ENCODE measurements at regions not wholly inside any gene's neighbourhood (a gene's known extent, or its start where the extent isn't known, plus 50 kb on each side); places are given as distances from the start of the nearest gene placed in this dataset.

DNA sequence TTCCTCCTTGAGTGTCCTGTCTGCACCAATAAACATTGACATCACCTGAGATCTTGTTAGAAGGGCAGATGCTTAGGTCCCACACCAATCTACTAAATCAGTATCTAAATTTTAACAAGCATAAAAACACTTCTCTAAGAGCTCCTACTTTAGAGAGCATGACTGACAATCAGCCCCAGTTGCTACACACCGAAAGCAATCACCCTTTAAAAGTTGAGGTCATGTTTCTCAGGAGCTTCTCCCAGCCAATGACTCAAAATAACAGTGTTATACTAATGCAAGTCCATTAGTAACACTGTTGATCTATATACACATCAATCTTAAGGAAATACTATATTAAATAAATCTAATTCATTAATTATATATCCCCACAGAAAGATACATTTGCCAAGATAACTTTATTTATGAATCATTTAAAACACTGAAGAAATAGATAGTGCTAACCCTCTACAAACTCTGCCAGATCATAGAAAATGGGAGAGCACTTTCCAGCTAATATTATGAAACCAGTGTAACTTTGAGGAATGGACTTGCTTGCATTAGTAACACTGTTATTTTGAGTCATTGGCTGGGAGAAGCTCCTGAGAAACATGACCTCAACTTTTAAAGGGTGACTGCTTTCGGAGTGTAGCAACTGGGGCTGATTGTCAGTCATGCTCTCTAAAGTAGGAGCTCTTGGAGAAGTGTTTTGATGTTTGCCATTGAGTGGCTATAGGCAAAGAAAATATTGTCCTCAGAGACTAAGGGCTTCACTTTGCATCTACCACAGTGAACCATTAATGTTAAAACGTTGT lies 109.8 kb upstream of the HDX start:
- Mint-ChIP-seq H3K27me3 (no peaks in the 10 kb centered on the region), H3K4me3 (no peak overlapping the region), H3K36me3 (ENCODE audit: low read depth) (no peaks in the 10 kb centered on the region), H3K4me1 (no peaks in the 10 kb centered on the region), H3K27ac (no peak overlapping the region)
- DNase-seq (no peak), ATAC-seq (no peak)
- no peaks in the 10 kb centered on the region for H3K9me3 ChIP-seq (ENCODE audit: control insufficient read depth, low read length, poor library complexity, severe bottlenecking)

DNA sequence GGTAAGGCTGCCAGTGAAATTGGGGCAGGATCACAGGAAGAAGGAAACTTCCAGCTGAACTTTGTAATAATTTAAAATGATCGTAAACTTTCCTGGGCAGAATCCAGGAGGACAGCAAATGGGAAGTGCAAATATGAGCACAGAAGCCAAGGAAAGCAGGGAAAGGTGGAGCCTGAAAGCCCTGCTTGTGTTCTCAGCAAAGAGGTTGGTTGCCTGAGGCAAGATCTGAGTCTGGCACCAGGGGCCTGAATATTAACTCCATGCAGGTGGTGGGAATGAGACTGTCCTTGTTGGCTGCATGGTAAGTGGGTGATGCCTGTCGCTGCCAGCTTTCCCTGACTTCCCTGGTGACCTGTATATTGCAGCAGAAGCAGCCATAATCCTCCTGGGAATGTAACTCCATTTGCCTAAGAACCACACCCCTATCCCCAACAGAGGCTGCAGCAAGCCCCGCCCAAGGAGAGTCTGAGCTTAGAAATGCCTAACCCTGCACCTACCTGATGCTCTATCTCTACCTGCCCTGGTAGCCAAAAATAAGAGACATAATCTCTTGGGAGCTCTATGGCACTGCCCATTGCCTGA lies 132.0 kb upstream of the HDX start:
- Mint-ChIP-seq H3K27ac (no peak overlapping the region), H3K4me1 (no peaks in the 10 kb centered on the region), H3K4me3 (no peak overlapping the region), H3K27me3 (no peaks in the 10 kb centered on the region), H3K36me3 (ENCODE audit: low read depth) (no peaks in the 10 kb centered on the region)
- H3K9me3 ChIP-seq (ENCODE audit: control insufficient read depth, low read length, poor library complexity, severe bottlenecking), result no peaks in the 10 kb centered on the region
- DNase-seq, result no peak
- no peak for ATAC-seq

DNA sequence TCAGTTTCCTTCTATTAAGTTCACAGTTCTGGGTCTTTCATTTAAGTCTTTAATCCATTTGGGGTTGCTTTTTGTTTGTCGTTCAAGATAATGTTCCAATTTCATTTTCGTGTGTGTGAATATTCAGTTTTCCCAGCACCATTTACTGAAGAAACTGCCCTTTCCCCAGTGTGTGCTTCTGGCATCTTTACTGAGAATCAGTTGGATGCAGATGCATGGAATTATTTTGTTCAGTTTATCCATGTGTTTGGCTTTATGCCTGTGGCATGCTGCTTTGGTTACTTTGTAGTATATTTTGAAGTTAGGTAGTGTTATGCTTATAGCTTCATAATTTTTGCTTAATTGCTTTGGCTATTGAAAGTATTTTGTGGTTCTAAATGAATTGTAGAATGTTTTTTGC lies 163.8 kb upstream of the HDX start:
- no peak for ATAC-seq
- H3K4me1 Mint-ChIP-seq, result no peaks in the 10 kb centered on the region
- DNase-seq, result no peak
- H3K36me3 Mint-ChIP-seq (ENCODE audit: low read depth), result no peaks in the 10 kb centered on the region
- no peak overlapping the region for H3K27ac Mint-ChIP-seq
- H3K27me3 Mint-ChIP-seq, result no peaks in the 10 kb centered on the region
- no peak overlapping the region for H3K4me3 Mint-ChIP-seq
- no peaks in the 10 kb centered on the region for H3K9me3 ChIP-seq (ENCODE audit: control insufficient read depth, low read length, poor library complexity, severe bottlenecking)

DNA sequence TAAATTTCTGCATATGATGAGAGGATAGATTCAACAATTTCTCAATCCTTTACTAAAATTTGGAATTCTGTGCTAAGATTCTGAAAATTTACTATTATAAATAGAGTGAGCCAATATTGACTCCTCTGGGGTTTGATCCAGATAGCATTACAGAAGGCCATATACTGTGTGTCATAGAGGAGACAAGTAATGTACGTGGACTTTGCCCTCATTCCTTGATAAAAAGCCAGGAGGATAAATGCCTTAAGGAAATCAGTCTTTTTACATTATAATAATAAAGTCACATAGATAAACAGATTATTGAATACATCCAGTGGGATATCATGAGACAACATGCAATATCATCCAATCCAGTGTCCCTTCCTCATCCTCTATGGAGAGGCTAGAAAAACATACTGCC lies 188.0 kb upstream of the HDX start:
- Mint-ChIP-seq H3K27me3 (no peaks in the 10 kb centered on the region), H3K36me3 (ENCODE audit: low read depth) (no peaks in the 10 kb centered on the region), H3K4me3 (no peak overlapping the region), H3K27ac (no peak overlapping the region), H3K4me1 (no peaks in the 10 kb centered on the region)
- DNase-seq (no peak), ATAC-seq (no peak)
- no peaks in the 10 kb centered on the region for H3K9me3 ChIP-seq (ENCODE audit: control insufficient read depth, low read length, poor library complexity, severe bottlenecking)

DNA sequence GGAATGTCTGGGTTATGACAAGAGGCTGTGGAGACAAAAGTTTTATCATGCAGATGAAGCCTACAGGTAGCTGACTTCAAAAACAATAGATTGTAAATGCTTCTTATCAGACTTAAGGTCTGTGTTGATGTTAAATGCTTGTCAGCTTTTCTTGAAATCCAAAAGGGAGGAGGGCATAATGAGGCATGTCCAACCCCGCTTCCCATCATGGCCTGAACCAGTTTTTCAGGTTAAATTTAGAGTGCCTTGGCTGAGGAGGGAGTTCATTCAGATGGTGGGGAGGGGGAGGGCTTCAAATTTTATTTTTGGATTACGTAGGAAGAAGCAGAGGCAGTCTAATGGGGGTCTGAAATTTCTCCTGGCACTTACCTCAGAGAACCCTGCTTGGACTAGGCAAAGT lies 207.7 kb upstream of the HDX start:
- H3K4me3 Mint-ChIP-seq, result no peak overlapping the region
- no peaks in the 10 kb centered on the region for H3K4me1 Mint-ChIP-seq
- H3K9me3 ChIP-seq (ENCODE audit: control insufficient read depth, low read length, poor library complexity, severe bottlenecking), result no peaks in the 10 kb centered on the region
- DNase-seq (no peak), ATAC-seq (no peak)
- H3K36me3 Mint-ChIP-seq (ENCODE audit: low read depth), result no peaks in the 10 kb centered on the region
- no peaks in the 10 kb centered on the region for H3K27me3 Mint-ChIP-seq
- H3K27ac Mint-ChIP-seq, result no peak overlapping the region

DNA sequence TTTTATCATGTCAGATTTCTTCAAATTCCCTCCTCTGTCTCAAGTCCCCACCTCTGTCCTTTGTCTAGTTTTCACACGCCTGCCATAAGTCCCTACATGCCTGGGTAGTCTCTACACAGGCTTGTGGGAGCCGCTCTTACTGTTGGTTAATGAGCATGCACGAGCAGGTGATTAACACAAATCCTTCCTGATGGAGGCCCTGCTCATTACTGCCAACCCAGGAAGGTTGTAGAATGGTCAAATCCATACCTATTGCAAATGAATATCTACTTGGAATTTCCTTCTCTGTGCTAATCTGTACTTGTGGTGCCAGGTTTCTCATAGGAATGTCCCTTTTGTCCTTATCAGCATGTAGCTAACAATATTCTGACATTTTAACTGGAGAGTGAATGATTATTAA lies 208.4 kb upstream of the HDX start:
- no peaks in the 10 kb centered on the region for H3K36me3 Mint-ChIP-seq (ENCODE audit: low read depth)
- no peak overlapping the region for H3K4me3 Mint-ChIP-seq
- H3K9me3 ChIP-seq (ENCODE audit: control insufficient read depth, low read length, poor library complexity, severe bottlenecking), result no peaks in the 10 kb centered on the region
- H3K27ac Mint-ChIP-seq, result no peak overlapping the region
- DNase-seq, result no peak
- no peaks in the 10 kb centered on the region for H3K4me1 Mint-ChIP-seq
- ATAC-seq, result no peak
- no peaks in the 10 kb centered on the region for H3K27me3 Mint-ChIP-seq

DNA sequence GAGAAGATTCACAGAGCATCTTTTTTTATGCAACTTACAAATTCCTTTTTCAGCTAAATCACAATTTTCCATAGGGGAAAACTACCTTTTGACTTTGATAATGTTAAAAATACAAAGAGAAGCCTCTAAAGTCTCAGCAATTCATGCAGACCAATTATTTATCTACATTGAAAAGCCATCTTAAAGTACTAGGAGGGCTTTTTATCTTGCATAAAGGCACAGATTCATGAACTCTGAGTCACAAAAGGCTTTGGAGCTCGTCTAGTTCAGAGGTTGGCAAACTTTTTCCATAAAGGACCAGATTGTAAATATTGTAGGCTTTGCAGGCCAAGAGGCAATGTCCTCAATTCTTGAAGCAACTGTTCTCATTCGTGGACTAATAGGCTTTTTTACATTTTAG lies 210.4 kb upstream of the HDX start:
- Mint-ChIP-seq H3K27ac (no peak overlapping the region), H3K4me1 (no peaks in the 10 kb centered on the region), H3K4me3 (no peak overlapping the region), H3K36me3 (ENCODE audit: low read depth) (no peaks in the 10 kb centered on the region), H3K27me3 (no peaks in the 10 kb centered on the region)
- no peaks in the 10 kb centered on the region for H3K9me3 ChIP-seq (ENCODE audit: control insufficient read depth, low read length, poor library complexity, severe bottlenecking)
- ATAC-seq (no peak), DNase-seq (no peak)

DNA sequence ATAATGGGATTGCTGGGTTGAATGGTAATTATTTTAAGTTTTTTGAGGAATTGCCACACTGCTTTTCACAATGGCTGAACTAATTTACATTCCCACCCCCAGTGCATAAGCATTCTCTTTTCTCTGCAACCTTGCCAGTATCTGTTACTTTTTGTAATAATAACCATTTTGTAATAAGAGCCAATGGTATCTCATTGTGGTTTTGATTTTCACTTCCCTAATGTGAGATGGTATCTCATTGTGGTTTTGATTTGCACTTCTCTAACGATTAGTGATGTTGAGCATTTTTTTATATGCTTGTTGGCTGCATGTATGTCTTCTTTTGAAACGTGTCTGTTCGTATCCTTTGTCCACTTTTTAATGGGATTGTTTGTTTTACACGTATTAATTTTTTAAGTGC lies 213.1 kb upstream of the HDX start:
- no peak overlapping the region for H3K27ac Mint-ChIP-seq
- DNase-seq, result no peak
- H3K9me3 ChIP-seq (ENCODE audit: control insufficient read depth, low read length, poor library complexity, severe bottlenecking), result no peaks in the 10 kb centered on the region
- H3K36me3 Mint-ChIP-seq (ENCODE audit: low read depth), result no peaks in the 10 kb centered on the region
- no peak for ATAC-seq
- H3K4me3 Mint-ChIP-seq, result no peak overlapping the region
- no peaks in the 10 kb centered on the region for H3K27me3 Mint-ChIP-seq
- no peaks in the 10 kb centered on the region for H3K4me1 Mint-ChIP-seq

DNA sequence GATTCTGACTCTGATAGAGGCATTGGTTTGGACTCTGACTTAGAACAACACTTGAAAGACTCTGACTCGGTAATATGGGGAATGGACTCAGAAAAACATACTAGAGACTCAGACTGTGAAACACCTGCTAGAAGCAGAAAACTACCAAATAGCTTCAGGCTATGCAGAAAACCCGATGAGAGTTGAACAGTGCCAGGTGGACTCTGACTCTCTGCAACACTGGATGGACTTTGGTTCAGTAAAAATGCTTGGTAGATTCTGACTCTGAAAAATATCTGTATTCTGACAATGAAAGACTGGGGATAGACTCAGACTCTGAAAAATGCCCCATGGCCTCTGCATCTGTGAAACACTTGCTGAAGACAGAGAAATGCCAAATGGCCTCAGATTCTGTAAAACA lies 215.1 kb upstream of the HDX start:
- Mint-ChIP-seq H3K27me3 (no peaks in the 10 kb centered on the region), H3K4me1 (no peaks in the 10 kb centered on the region), H3K27ac (no peak overlapping the region), H3K36me3 (ENCODE audit: low read depth) (no peaks in the 10 kb centered on the region), H3K4me3 (no peak overlapping the region)
- no peaks in the 10 kb centered on the region for H3K9me3 ChIP-seq (ENCODE audit: control insufficient read depth, low read length, poor library complexity, severe bottlenecking)
- ATAC-seq, result no peak
- DNase-seq, result no peak

DNA sequence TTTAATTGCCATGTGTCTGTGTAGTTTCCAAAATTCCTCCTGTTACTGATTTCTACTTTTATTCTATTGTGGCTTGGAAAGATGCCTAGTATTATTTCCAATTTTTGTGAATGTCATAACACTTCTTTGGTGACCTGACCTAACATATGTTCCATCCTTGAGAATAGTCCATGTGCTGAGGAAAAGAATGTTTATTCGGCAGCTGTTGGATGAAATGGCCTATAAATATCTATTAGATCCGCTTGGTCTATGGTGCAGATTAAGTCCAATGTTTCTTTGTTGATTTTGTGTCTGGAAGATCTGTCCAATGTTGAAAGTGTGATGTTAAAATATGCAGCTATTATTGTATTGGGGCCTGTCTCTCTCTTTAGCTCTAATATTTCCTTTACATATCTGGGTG lies 219.2 kb upstream of the HDX start:
- H3K36me3 Mint-ChIP-seq (ENCODE audit: low read depth), result no peaks in the 10 kb centered on the region
- no peak for ATAC-seq
- no peak for DNase-seq
- no peaks in the 10 kb centered on the region for H3K9me3 ChIP-seq (ENCODE audit: control insufficient read depth, low read length, poor library complexity, severe bottlenecking)
- no peak overlapping the region for H3K27ac Mint-ChIP-seq
- H3K4me3 Mint-ChIP-seq, result no peak overlapping the region
- no peaks in the 10 kb centered on the region for H3K4me1 Mint-ChIP-seq
- H3K27me3 Mint-ChIP-seq, result no peaks in the 10 kb centered on the region

DNA sequence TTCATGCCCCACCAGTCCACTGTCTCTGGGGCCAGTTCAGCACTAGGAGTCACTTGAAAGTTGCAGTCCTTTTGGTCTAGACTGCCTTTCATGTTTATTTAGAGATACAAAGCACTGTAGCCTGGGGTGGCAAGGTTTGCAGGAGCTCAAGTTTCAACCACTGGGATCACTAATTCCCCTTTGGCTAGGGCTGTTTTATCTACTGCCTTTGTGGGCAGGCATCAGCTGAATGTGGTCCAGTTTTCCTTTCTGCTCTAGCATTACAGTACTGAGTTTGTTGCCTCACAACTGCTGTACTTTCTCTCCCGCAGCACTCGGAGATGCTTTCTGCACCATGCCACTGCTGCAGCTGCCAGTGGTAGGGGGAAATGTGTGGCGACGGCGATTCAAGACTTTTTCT lies 222.3 kb upstream of the HDX start:
- ATAC-seq (no peak), DNase-seq (no peak)
- H3K9me3 ChIP-seq (ENCODE audit: control insufficient read depth, low read length, poor library complexity, severe bottlenecking), result no peaks in the 10 kb centered on the region
- Mint-ChIP-seq H3K27me3 (no peaks in the 10 kb centered on the region), H3K36me3 (ENCODE audit: low read depth) (no peaks in the 10 kb centered on the region), H3K27ac (no peak overlapping the region), H3K4me3 (no peak overlapping the region), H3K4me1 (no peaks in the 10 kb centered on the region)

DNA sequence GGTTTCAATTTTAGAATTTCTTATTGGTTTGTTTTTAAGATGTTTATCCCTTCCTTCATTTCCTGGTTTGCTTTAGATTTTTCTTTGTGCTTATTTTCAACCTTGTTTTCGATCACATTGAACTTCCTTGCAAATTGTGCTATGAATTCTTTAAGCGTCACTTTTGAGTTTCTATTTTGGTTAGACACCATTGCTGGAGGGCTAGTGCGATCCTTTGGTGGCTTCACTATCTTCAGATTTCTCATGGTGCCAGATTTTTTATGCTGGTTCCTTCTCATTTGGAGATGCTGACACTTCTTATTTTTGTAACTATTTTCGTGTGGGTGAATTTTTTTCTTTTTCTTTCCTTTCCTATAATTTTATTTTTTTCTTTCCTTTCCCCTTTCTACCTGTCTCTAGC lies 227.2 kb upstream of the HDX start:
- no peaks in the 10 kb centered on the region for H3K9me3 ChIP-seq (ENCODE audit: control insufficient read depth, low read length, poor library complexity, severe bottlenecking)
- no peak overlapping the region for H3K27ac Mint-ChIP-seq
- DNase-seq (no peak), ATAC-seq (no peak)
- H3K4me1 Mint-ChIP-seq, result no peaks in the 10 kb centered on the region
- H3K36me3 Mint-ChIP-seq (ENCODE audit: low read depth), result no peaks in the 10 kb centered on the region
- no peaks in the 10 kb centered on the region for H3K27me3 Mint-ChIP-seq
- H3K4me3 Mint-ChIP-seq, result no peak overlapping the region

DNA sequence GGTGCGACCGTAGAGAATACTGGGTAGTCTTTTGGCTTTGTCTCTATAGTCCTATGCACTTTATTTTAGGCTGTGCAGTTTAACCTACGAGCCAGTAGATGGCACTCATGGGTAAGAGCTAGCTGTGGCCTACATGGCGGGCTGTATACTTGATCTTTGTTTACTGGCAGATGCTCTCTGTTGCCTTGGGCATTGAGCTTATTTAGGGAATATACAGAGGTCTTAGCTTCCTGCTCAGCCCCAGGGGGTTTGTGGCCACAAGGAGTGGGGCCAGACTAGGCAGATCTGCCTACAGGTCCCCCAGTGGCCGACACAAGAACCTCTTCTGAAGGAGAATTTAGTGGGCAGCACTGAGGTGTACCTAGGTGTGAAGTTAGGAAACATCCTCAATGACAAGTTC lies 227.6 kb upstream of the HDX start:
- H3K36me3 Mint-ChIP-seq (ENCODE audit: low read depth), result no peaks in the 10 kb centered on the region
- H3K4me1 Mint-ChIP-seq, result no peaks in the 10 kb centered on the region
- H3K9me3 ChIP-seq (ENCODE audit: control insufficient read depth, low read length, poor library complexity, severe bottlenecking), result no peaks in the 10 kb centered on the region
- no peaks in the 10 kb centered on the region for H3K27me3 Mint-ChIP-seq
- no peak overlapping the region for H3K27ac Mint-ChIP-seq
- H3K4me3 Mint-ChIP-seq, result no peak overlapping the region
- DNase-seq (no peak), ATAC-seq (peak; percentile 60)

DNA sequence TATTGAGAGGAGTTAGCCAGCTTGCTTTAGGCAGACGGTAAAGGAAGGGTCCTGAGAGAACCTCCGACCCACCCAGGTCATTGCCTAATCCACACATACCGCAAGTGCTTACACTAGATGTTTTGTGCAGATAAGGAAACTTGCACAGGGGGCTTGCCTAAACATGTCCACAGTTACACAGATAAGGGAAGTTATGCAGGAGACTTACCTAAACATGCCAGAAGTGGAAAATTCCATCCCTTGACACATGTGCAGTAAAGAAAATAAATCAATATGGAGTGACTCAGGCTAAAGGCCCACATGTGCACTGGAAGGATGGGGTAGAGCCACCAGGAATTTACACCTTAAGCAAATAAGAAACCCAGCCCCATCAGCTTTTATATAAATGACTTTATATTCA lies 232.8 kb upstream of the HDX start:
- H3K4me3 Mint-ChIP-seq, result no peak overlapping the region
- H3K27ac Mint-ChIP-seq, result no peak overlapping the region
- no peak for DNase-seq
- no peak for ATAC-seq
- H3K9me3 ChIP-seq (ENCODE audit: control insufficient read depth, low read length, poor library complexity, severe bottlenecking), result no peaks in the 10 kb centered on the region
- no peaks in the 10 kb centered on the region for H3K4me1 Mint-ChIP-seq
- no peaks in the 10 kb centered on the region for H3K36me3 Mint-ChIP-seq (ENCODE audit: low read depth)
- no peaks in the 10 kb centered on the region for H3K27me3 Mint-ChIP-seq

Measured in T-helper 17 cell (primary cell).